ENCODE measurements at regions not wholly inside any gene's neighbourhood (a gene's known extent, or its start where the extent isn't known, plus 50 kb on each side); places are given as distances from the start of the nearest gene placed in this dataset.

DNA sequence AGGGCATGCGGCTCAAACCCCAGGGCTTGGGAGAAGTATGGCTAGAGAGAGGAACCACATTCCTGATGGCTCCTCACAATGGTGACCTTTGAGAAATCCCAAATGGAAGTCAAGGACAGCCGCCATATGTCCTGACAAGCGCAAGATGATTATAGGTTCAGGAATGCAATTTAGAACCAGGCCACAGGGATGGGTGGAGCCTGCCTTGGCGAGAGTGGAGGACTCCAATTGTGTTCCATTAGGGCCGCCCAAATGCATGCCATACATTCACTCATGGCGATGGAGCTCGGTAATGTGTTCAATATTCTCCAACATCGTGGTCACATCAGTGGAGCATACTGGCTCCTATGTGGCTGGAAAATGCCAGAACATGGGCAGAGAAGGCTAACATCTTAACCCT, 662.9 kb upstream of the ID2 start:
- Histone ChIP-seq H3K27me3 (no peaks in the 10 kb centered on the region), H3K4me1 (ENCODE audit: control insufficient read depth in 1 of 2, insufficient read depth in 1 of 2, low read depth in 1 of 2, low read length in 1 of 2) (peaks cover 0 to 10% of the 10 kb centered on the region in 2 experiments), H3K36me3 (no peaks in the 10 kb centered on the region), H3K4me3 (ENCODE audit: low read depth in 1 of 2, low read length in 1 of 2) (no peak overlapping the region), H3K9me3 (no peaks in the 10 kb centered on the region), H3K27ac (no peak overlapping the region)
- TF ChIP-seq, protein P1, sequence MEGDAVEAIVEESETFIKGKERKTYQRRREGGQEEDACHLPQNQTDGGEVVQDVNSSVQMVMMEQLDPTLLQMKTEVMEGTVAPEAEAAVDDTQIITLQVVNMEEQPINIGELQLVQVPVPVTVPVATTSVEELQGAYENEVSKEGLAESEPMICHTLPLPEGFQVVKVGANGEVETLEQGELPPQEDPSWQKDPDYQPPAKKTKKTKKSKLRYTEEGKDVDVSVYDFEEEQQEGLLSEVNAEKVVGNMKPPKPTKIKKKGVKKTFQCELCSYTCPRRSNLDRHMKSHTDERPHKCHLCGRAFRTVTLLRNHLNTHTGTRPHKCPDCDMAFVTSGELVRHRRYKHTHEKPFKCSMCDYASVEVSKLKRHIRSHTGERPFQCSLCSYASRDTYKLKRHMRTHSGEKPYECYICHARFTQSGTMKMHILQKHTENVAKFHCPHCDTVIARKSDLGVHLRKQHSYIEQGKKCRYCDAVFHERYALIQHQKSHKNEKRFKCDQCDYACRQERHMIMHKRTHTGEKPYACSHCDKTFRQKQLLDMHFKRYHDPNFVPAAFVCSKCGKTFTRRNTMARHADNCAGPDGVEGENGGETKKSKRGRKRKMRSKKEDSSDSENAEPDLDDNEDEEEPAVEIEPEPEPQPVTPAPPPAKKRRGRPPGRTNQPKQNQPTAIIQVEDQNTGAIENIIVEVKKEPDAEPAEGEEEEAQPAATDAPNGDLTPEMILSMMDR (IDR thresholded peaks at IDR 0.05) = no peak

DNA sequence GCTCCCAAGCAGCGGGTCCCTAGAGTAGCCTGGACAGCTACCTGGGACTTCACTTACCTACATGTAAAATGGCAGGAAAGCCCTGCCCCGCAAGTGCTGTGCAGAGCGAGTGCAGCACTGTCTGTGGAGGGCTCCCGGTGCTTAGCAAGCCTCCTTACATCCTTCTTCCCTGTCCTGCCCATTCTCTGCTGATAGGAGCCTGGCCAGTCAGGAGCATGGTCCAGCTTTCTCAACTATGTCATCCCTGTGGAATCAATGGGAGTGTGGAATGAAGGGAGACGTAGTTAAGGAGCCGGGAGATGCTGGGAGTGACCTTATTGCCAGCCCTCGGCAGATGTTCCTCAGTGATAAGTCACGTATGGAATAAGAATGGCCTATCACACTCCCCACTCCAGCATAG, 661.9 kb upstream of the ID2 start:
- Histone ChIP-seq H3K36me3 (no peaks in the 10 kb centered on the region), H3K27me3 (peaks cover 8% of the 10 kb centered on the region), H3K4me3 (ENCODE audit: low read depth in 1 of 2, low read length in 1 of 2) (no peak overlapping the region), H3K27ac (no peak overlapping the region), H3K9me3 (no peaks in the 10 kb centered on the region), H3K4me1 (ENCODE audit: control insufficient read depth in 1 of 2, insufficient read depth in 1 of 2, low read depth in 1 of 2, low read length in 1 of 2) (peaks cover 0 to 10% of the 10 kb centered on the region in 2 experiments)
- TF ChIP-seq, protein P1 (IDR thresholded peaks at IDR 0.05) = no peak

DNA sequence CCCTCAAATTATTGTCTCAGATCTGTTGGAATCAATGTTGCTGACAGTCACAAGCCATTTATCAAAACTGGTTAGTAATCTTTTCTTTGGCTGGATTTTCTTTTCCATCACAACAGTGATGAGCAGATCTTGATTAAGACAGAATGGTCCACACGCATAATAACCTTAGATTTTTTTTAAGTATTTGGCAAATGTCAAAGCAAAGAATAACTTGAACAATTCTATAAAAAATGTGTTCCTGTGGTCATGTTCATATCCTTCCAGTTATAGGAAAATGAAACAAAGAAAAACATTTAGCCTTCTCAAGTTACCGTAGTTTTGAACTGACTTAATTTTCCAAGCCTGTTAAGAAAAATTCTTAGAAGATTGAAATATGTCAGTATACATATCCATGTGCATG, 659.9 kb upstream of the ID2 start:
- Histone ChIP-seq H3K27me3 (peaks cover 8% of the 10 kb centered on the region), H3K27ac (no peak overlapping the region), H3K4me1 (ENCODE audit: control insufficient read depth in 1 of 2, insufficient read depth in 1 of 2, low read depth in 1 of 2, low read length in 1 of 2) (peaks cover 0 to 10% of the 10 kb centered on the region in 2 experiments), H3K4me3 (ENCODE audit: low read depth in 1 of 2, low read length in 1 of 2) (no peak overlapping the region), H3K9me3 (no peaks in the 10 kb centered on the region), H3K36me3 (no peaks in the 10 kb centered on the region)
- TF ChIP-seq, protein P1 (IDR thresholded peaks at IDR 0.05) = no peak

DNA sequence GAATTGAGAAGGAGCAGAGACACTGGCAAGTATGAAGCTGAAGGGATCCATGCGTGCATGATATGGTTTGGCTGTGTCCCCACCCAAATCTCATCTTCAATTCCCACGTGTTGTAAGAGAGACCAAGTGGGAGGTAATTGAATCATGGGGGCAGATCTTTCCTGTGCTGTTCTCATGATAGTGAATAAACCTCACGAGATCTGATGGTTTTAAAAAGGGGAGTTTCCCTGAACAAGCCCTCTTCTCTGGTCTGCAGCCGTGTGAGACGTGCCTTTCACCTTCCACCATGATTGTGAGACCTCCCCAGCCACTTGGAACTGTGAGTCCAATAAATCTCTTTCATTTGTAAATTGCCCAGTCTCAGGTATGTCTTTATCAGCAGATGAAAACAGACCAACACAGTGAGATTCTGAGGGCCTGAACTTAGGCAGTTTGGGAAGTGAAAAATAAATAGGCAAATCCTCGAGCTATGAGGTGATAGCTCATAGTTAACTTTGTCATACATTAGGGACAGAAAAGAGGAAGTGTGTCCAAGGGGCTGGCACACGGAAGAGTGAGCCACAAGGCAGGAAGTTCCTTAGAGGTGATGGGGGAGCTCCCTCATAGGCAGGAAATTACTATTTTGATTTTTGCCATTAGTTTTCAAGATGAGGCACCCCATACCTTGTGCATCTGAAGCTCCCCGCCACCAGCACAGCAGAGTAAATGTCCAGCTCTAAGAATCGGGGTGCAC, 658.8 kb upstream of the ID2 start:
- TF ChIP-seq, protein P1 (IDR thresholded peaks at IDR 0.05) = no peak
- H3K9me3 ChIP-seq = no peaks in the 10 kb centered on the region
- no peaks in the 10 kb centered on the region for H3K36me3 ChIP-seq
- no peak overlapping the region for H3K4me3 ChIP-seq (ENCODE audit: low read depth in 1 of 2, low read length in 1 of 2)
- no peak overlapping the region for H3K27ac ChIP-seq
- H3K27me3 ChIP-seq = peaks cover 8% of the 10 kb centered on the region
- peaks cover 0 to 10% of the 10 kb centered on the region in 2 experiments for H3K4me1 ChIP-seq (ENCODE audit: control insufficient read depth in 1 of 2, insufficient read depth in 1 of 2, low read depth in 1 of 2, low read length in 1 of 2)

DNA sequence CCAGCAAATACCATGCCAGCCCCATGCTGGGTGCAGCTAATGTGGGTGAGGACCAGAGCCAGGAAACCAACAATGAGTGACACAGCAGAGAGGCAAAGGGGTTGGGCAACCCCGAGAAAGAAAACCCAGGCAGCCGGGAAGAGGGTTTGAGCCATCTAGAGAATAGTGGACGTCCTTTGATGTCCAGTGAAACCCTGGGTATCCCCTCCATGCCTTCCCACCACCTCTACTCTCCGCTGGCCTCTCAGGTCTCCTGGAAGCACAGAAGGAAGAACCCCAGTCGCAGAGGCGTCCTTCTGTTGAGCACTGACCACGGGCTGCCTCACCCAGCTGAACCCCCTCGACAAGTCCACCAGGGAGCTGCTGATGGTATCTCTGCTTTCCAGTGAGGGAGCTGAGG, 657.4 kb upstream of the ID2 start:
- Histone ChIP-seq H3K4me1 (ENCODE audit: control insufficient read depth in 1 of 2, insufficient read depth in 1 of 2, low read depth in 1 of 2, low read length in 1 of 2) (peaks cover 0 to 10% of the 10 kb centered on the region in 2 experiments), H3K4me3 (ENCODE audit: low read depth in 1 of 2, low read length in 1 of 2) (no peak overlapping the region), H3K27ac (no peak overlapping the region), H3K9me3 (no peaks in the 10 kb centered on the region), H3K36me3 (no peaks in the 10 kb centered on the region), H3K27me3 (peaks cover 8% of the 10 kb centered on the region)
- TF ChIP-seq, protein P1 (IDR thresholded peaks at IDR 0.05) = no peak
